ENCODE measurements at regions not wholly inside any gene's neighbourhood (a gene's known extent, or its start where the extent isn't known, plus 50 kb on each side); places are given as distances from the start of the nearest gene placed in this dataset.
"Not testable (repeated sequence)": the region's sequence is repeated elsewhere in the genome, so short reads cannot be mapped to it uniquely, and the experiment has no call there.

GRCh38 chr6:145155411-145155810 is 579.9 kb downstream of the EPM2A start:
- TF ChIP-seq CTCF (IDR thresholded peaks at IDR 0.05; ENCODE audit: low read depth, low read length): no peak
- H3K4me3 ChIP-seq (ENCODE audit: low read depth, low read length): no peak overlapping the region

- TF ChIP-seq CTCF (IDR thresholded peaks at IDR 0.05; ENCODE audit: low read depth, low read length): no peak
- no peak overlapping the region for H3K4me3 ChIP-seq (ENCODE audit: low read depth, low read length)
Measured at GRCh38 chr6:145155873-145156782, 579.2 kb downstream of the EPM2A start.

GRCh38 chr6:145158636-145159035 is 576.7 kb downstream of the EPM2A start:
- H3K4me3 ChIP-seq (ENCODE audit: low read depth, low read length): not testable (repeated sequence)

- no peak overlapping the region for H3K4me3 ChIP-seq (ENCODE audit: low read depth, low read length)
- TF ChIP-seq CTCF (IDR thresholded peaks at IDR 0.05; ENCODE audit: low read depth, low read length): no peak
Measured at GRCh38 chr6:145159921-145160320, 575.4 kb downstream of the EPM2A start.

GRCh38 chr6:145161501-145161900 is 573.8 kb downstream of the EPM2A start:
- TF ChIP-seq CTCF (IDR thresholded peaks at IDR 0.05; ENCODE audit: low read depth, low read length): no peak
- H3K4me3 ChIP-seq (ENCODE audit: low read depth, low read length): no peak overlapping the region

- no peak for TF ChIP-seq CTCF (IDR thresholded peaks at IDR 0.05; ENCODE audit: low read depth, low read length)
- H3K4me3 ChIP-seq (ENCODE audit: low read depth, low read length): no peak overlapping the region
Measured at GRCh38 chr6:145169726-145170224, 565.5 kb downstream of the EPM2A start.

GRCh38 chr6:145175470-145175869 is 559.9 kb downstream of the EPM2A start:
- TF ChIP-seq CTCF (IDR thresholded peaks at IDR 0.05; ENCODE audit: low read depth, low read length): no peak
- H3K4me3 ChIP-seq (ENCODE audit: low read depth, low read length): no peak overlapping the region

All from WI38 (cell line).